BJ (cell line): ENCODE measurements at regions not wholly inside any gene's neighbourhood (a gene's known extent, or its start where the extent isn't known, plus 50 kb on each side); places are given as distances from the start of the nearest gene placed in this dataset.

Experiments used
- CTCF ChIA-PET: fragments of 350-600 bp; formaldehyde crosslinking; extraction: SDS; loops from one replicate; lab custom pipeline; 2021; ENCODE audit warnings: antibody characterized with exemption, inconsistent platforms; lab: Yijun Ruan, JAX
- POLR2A ChIA-PET: fragments of 300-600 bp; sonication (Branson Sonifier 250); formaldehyde crosslinking; extraction: SDS; loops from one replicate; lab custom pipeline; 2021; ENCODE audit warnings: antibody characterized with exemption; lab: Charles Lee
- DNase-seq: peaks from one replicate; pipeline ENCODE4 v3.0.0-alpha.2; 2011; ENCODE audit warnings: low read depth
- H3K27me3 ChIP-seq: 2 replicates; pipeline ENCODE4 v1.6.0; 2011; ENCODE audit warnings: low read length; ENCODE audit not compliant: control insufficient read depth, insufficient read depth
- H3K36me3 ChIP-seq: 2 replicates; pipeline ENCODE4 v1.5.1; 2011; ENCODE audit warnings: low read length; ENCODE audit not compliant: control insufficient read depth, insufficient read depth
- H3K4me3 ChIP-seq: 2 replicates; pipeline ENCODE4 v1.5.1; 2011; ENCODE audit warnings: low read depth, mild to moderate bottlenecking, control low read depth, low read length
- CTCF ChIP-seq: IDR thresholded peaks from 2 replicates; pipeline ENCODE4 v1.5.1; 2011; ENCODE audit warnings: low read depth, mild to moderate bottlenecking, control low read depth, inconsistent platforms, low read length, moderate library complexity; ENCODE audit not compliant: insufficient read depth

GRCh38 chr5:28523888-28524635, 1485.7 kb upstream of the CDH9 start:
- TF ChIP-seq CTCF = no peak
- no peaks in the 10 kb centered on the region for H3K27me3 ChIP-seq
- CTCF ChIA-PET = no interaction called here
- no peak overlapping the region for H3K4me3 ChIP-seq
- H3K36me3 ChIP-seq = no peaks in the 10 kb centered on the region
- DNase-seq = no peak
- POLR2A ChIA-PET = no interaction called here

- H3K36me3 ChIP-seq = no peaks in the 10 kb centered on the region
- CTCF ChIA-PET = no interaction called here
- POLR2A ChIA-PET = no interaction called here
- no peak for TF ChIP-seq CTCF
- DNase-seq = no peak
- no peaks in the 10 kb centered on the region for H3K27me3 ChIP-seq
- H3K4me3 ChIP-seq = no peak overlapping the region
Observed at GRCh38 chr5:28523416-28523815, 1485.0 kb upstream of the CDH9 start.

- DNase-seq = no peak
- H3K4me3 ChIP-seq = no peak overlapping the region
- TF ChIP-seq CTCF = no peak
- H3K36me3 ChIP-seq = no peaks in the 10 kb centered on the region
- CTCF ChIA-PET = no interaction called here
- POLR2A ChIA-PET = no interaction called here
- no peaks in the 10 kb centered on the region for H3K27me3 ChIP-seq
Observed at GRCh38 chr5:28517691-28518090, 1479.3 kb upstream of the CDH9 start.

- CTCF ChIA-PET = no interaction called here
- no peak for TF ChIP-seq CTCF
- Histone ChIP-seq H3K36me3 (no peaks in the 10 kb centered on the region), H3K4me3 (no peak overlapping the region), H3K27me3 (no peaks in the 10 kb centered on the region)
- no peak for DNase-seq
- POLR2A ChIA-PET = no interaction called here
Observed at GRCh38 chr5:28516722-28517121, 1478.3 kb upstream of the CDH9 start.

- H3K27me3 ChIP-seq = no peaks in the 10 kb centered on the region
- POLR2A ChIA-PET = no interaction called here
- TF ChIP-seq CTCF = no peak
- H3K36me3 ChIP-seq = no peaks in the 10 kb centered on the region
- CTCF ChIA-PET = no interaction called here
- no peak for DNase-seq
- no peak overlapping the region for H3K4me3 ChIP-seq
Observed at GRCh38 chr5:28512648-28513047, 1474.3 kb upstream of the CDH9 start.
